Testis (tissue), 2 donors: ENCODE measurements at regions not wholly inside any gene's neighbourhood (a gene's known extent, or its start where the extent isn't known, plus 50 kb on each side); places are given as distances from the start of the nearest gene placed in this dataset.

Experiments used
- POLR2A ChIP-seq: fragments of 450-650 bp; IDR thresholded peaks from one replicate; pipeline ENCODE4 v1.6.1; 2017; ENCODE audit warnings: antibody characterized with exemption, mild to moderate bottlenecking, moderate library complexity
- TF ChIP-seq, protein P1 (sequence below), 3 experiments: fragments of 450-650 bp in 2 of 3; fragments of 200-600 bp in 1 of 3; sonication (generic) in 1 of 3; IDR thresholded peaks; one replicate each; pipeline ENCODE4 v1.5.1; 2016 to 2019; ENCODE audit warnings: antibody characterized with exemption in 3 of 3, mild to moderate bottlenecking in 2 of 3, moderate library complexity in 1 of 3

DNA sequence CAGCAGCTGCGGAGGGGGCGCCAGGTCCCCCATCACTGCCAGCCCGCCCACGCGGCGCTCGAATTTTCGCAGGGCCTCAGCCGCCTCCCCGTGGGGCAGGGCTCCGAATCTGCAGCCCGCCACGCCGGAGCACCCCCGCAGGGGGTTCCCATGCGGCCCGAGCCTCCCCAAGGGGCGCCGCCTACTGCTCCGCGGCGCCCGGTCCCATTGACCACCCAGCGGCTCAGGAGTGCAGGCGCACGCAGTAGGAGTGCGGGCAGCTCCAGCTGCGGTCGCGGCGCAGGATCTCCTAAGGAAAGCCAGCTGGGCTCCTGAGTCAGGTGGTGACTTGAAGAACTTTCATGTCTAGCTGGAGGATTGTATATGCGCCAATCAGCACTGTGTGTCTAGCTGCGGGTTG lies 155.3 kb upstream of the RREB1 start:
- TF ChIP-seq, protein P1, sequence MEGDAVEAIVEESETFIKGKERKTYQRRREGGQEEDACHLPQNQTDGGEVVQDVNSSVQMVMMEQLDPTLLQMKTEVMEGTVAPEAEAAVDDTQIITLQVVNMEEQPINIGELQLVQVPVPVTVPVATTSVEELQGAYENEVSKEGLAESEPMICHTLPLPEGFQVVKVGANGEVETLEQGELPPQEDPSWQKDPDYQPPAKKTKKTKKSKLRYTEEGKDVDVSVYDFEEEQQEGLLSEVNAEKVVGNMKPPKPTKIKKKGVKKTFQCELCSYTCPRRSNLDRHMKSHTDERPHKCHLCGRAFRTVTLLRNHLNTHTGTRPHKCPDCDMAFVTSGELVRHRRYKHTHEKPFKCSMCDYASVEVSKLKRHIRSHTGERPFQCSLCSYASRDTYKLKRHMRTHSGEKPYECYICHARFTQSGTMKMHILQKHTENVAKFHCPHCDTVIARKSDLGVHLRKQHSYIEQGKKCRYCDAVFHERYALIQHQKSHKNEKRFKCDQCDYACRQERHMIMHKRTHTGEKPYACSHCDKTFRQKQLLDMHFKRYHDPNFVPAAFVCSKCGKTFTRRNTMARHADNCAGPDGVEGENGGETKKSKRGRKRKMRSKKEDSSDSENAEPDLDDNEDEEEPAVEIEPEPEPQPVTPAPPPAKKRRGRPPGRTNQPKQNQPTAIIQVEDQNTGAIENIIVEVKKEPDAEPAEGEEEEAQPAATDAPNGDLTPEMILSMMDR (IDR thresholded peaks at IDR 0.05) = no peak
- TF ChIP-seq POLR2A = no peak
